Coronary artery (tissue), 2 donors: ENCODE measurements at regions not wholly inside any gene's neighbourhood (a gene's known extent, or its start where the extent isn't known, plus 50 kb on each side); places are given as distances from the start of the nearest gene placed in this dataset.

Experiments used
- DNase-seq: peaks from one replicate; pipeline ENCODE4 v3.0.0-alpha.2; 2017; ENCODE audit warnings: low spot score
- H3K27ac ChIP-seq, 2 donors: fragments of 200-600 bp; sonication (generic); one replicate each; pipeline ENCODE4 v1.5.1; 2016 to 2019
- H3K4me3 ChIP-seq: fragments of 200-600 bp; sonication (generic); 2 replicates; pipeline ENCODE4 v1.5.1; 2016; ENCODE audit warnings: mild to moderate bottlenecking, moderate library complexity
- TF ChIP-seq, protein P1 (sequence below): fragments of 200-600 bp; sonication (generic); IDR thresholded peaks from one replicate; pipeline ENCODE4 v1.5.1; 2019; ENCODE audit warnings: antibody characterized with exemption

DNA sequence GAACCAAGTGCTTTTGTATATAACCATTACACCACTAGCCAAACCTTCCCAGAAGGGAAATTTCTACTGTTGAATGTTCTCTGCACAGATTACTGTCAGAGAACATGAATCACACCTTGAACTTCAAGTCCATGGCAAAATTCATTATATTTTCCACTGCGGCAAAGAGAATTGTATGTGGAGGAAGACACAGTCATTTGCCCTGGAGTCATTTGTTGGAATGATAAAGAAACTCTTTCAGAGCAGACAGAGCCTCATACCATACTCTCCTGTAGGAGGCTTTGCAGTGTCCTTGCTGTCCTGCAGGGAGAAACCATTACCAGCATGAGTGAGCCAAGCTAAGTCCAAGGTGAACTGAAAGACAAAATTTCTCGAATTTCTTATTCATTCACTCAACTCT is 369.0 kb downstream of the ARHGEF28 start:
- TF ChIP-seq, protein P1, sequence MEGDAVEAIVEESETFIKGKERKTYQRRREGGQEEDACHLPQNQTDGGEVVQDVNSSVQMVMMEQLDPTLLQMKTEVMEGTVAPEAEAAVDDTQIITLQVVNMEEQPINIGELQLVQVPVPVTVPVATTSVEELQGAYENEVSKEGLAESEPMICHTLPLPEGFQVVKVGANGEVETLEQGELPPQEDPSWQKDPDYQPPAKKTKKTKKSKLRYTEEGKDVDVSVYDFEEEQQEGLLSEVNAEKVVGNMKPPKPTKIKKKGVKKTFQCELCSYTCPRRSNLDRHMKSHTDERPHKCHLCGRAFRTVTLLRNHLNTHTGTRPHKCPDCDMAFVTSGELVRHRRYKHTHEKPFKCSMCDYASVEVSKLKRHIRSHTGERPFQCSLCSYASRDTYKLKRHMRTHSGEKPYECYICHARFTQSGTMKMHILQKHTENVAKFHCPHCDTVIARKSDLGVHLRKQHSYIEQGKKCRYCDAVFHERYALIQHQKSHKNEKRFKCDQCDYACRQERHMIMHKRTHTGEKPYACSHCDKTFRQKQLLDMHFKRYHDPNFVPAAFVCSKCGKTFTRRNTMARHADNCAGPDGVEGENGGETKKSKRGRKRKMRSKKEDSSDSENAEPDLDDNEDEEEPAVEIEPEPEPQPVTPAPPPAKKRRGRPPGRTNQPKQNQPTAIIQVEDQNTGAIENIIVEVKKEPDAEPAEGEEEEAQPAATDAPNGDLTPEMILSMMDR: no peak

More for the DNA sequence above, 369.0 kb downstream of the ARHGEF28 start:
- DNase-seq: no peak
- H3K27ac ChIP-seq: no peak overlapping the region
- H3K4me3 ChIP-seq: no peak overlapping the region
